ENCODE measurements at regions not wholly inside any gene's neighbourhood (a gene's known extent, or its start where the extent isn't known, plus 50 kb on each side); places are given as distances from the start of the nearest gene placed in this dataset.

GRCh38 chr9:31140316-31140715 is 1244.1 kb upstream of the ACO1 start:
- H3K27me3 ChIP-seq: no peaks in the 10 kb centered on the region
- H3K4me1 ChIP-seq: no peaks in the 10 kb centered on the region
- no peak overlapping the region for H3K27ac ChIP-seq
- H3K9me3 ChIP-seq: no peaks in the 10 kb centered on the region
- TF ChIP-seq, protein P1, sequence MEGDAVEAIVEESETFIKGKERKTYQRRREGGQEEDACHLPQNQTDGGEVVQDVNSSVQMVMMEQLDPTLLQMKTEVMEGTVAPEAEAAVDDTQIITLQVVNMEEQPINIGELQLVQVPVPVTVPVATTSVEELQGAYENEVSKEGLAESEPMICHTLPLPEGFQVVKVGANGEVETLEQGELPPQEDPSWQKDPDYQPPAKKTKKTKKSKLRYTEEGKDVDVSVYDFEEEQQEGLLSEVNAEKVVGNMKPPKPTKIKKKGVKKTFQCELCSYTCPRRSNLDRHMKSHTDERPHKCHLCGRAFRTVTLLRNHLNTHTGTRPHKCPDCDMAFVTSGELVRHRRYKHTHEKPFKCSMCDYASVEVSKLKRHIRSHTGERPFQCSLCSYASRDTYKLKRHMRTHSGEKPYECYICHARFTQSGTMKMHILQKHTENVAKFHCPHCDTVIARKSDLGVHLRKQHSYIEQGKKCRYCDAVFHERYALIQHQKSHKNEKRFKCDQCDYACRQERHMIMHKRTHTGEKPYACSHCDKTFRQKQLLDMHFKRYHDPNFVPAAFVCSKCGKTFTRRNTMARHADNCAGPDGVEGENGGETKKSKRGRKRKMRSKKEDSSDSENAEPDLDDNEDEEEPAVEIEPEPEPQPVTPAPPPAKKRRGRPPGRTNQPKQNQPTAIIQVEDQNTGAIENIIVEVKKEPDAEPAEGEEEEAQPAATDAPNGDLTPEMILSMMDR (IDR thresholded peaks at IDR 0.05): no peak
- TF ChIP-seq POLR2A (IDR thresholded peaks at IDR 0.05): no peak
- H3K4me3 ChIP-seq (replicated peaks in 1 of 3): no peak overlapping the region
- H3K36me3 ChIP-seq: no peaks in the 10 kb centered on the region
- DNase-seq: no peak
- 9 to 16% methylated on average over 1 of the region's 1 CpG for WGBS, 2 donors
- intact Hi-C loops (cut with DNase I): no loop called here

DNA sequence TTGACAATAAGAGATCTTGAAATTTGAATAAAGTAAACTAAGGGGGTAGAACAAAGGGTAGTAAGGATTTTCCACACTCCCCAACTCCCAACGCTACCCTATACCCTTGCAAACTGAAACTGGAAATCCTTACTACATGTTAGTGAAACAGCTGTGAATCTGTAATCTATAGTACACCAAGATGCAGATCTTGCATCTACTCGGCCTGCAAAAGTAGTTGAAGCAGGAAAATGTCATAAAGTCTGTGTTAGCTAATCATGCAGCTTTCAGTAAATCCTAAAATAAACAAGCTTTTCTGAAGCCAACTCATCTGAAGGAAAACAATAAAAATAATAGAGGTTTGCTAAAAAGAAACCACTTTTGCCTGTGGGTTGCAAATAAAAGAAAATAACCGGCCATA is 1242.0 kb upstream of the ACO1 start:
- 73 to 76% methylated on average over 3 of the region's 3 CpGs for WGBS, 2 donors
- no peak for DNase-seq
- H3K4me3 ChIP-seq (replicated peaks in 1 of 3): no peak overlapping the region
- TF ChIP-seq POLR2A (IDR thresholded peaks at IDR 0.05): no peak
- TF ChIP-seq, protein P1 (IDR thresholded peaks at IDR 0.05): no peak
- no peaks in the 10 kb centered on the region for H3K9me3 ChIP-seq
- no peaks in the 10 kb centered on the region for H3K36me3 ChIP-seq
- H3K27me3 ChIP-seq: no peaks in the 10 kb centered on the region
- intact Hi-C loops (cut with DNase I): no loop called here
- no peak overlapping the region for H3K27ac ChIP-seq
- H3K4me1 ChIP-seq: no peaks in the 10 kb centered on the region

GRCh38 chr9:31144614-31145013 is 1239.8 kb upstream of the ACO1 start:
- WGBS, 2 donors: 88 to 94% methylated on average over 3 of the region's 3 CpGs
- TF ChIP-seq, protein P1 (IDR thresholded peaks at IDR 0.05): no peak
- no peak for TF ChIP-seq POLR2A (IDR thresholded peaks at IDR 0.05)
- Histone ChIP-seq H3K36me3 (no peaks in the 10 kb centered on the region), H3K4me3 (replicated peaks in 1 of 3) (no peak overlapping the region), H3K9me3 (no peaks in the 10 kb centered on the region), H3K27me3 (no peaks in the 10 kb centered on the region), H3K4me1 (no peaks in the 10 kb centered on the region), H3K27ac (no peak overlapping the region)
- no peak for DNase-seq
- intact Hi-C loops (cut with DNase I): no loop called here

DNA sequence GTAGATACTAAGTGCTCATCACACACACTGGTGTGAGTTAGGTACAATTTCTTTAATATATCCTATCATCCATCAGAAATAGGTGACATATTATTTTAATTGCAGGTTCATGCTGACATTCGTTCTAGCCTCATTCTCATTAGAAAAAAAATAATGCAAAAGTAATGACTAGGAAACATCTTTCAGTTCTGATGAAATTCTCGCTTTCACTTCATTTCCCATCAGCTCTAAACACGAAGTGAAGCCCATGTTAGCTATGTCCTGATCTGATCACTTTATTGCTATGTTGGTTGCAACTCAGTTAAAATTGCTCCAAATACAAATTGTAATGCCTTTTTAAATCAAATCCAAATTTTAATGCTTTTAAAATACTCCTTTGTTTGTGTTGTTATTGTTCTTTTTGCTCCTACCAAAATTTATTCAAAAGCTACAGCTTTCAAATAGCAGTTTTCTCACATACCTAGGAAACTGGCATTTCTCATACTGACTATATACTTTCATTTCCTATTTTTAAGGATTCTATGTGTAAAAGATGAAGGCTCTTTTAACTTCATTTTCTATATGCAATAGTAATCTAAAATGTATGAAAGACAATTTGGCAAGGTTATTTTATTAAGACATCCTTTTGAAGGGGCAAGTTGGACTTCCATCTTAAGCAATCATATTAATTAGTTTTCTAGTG is 1237.8 kb upstream of the ACO1 start:
- Histone ChIP-seq H3K4me3 (replicated peaks in 1 of 3) (no peak overlapping the region), H3K36me3 (no peaks in the 10 kb centered on the region), H3K27me3 (no peaks in the 10 kb centered on the region), H3K27ac (no peak overlapping the region), H3K9me3 (no peaks in the 10 kb centered on the region), H3K4me1 (no peaks in the 10 kb centered on the region)
- TF ChIP-seq, protein P1 (IDR thresholded peaks at IDR 0.05): no peak
- TF ChIP-seq POLR2A (IDR thresholded peaks at IDR 0.05): no peak
- WGBS, 2 donors: 85 to 90% methylated on average over 3 of the region's 3 CpGs
- DNase-seq: no peak
- intact Hi-C loops (cut with DNase I): no loop called here

DNA sequence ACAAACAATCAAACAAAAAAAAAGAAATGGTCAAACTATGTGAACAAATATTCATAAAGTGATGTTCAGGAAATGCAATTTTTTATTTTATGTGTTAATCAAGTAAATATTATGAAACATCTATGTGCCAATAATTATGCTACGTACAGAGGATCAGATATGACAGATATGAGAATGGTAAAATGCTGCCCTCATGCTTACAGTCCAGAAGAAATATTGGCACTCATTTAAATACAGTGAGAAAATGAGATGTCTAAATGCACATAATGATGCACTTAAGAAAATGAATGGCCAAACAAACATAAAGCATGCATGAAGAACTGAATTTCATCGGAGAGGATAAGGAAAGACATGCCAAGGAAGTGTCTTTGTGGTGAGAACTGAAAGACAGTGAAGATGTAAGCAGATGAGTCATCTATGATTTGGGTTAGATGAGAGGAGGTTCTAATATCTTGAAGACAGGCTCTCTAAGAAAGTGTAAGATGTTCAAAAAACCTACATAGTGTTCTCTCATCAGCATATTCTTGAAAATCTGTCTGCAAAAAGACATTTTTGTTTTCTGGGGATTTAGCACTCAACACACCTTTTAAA is 1231.1 kb upstream of the ACO1 start:
- TF ChIP-seq POLR2A (IDR thresholded peaks at IDR 0.05): no peak
- TF ChIP-seq, protein P1 (IDR thresholded peaks at IDR 0.05): no peak
- Histone ChIP-seq H3K27ac (no peak overlapping the region), H3K36me3 (no peaks in the 10 kb centered on the region), H3K4me1 (no peaks in the 10 kb centered on the region), H3K9me3 (no peaks in the 10 kb centered on the region), H3K27me3 (no peaks in the 10 kb centered on the region), H3K4me3 (replicated peaks in 1 of 3) (no peak overlapping the region)
- intact Hi-C loops (cut with DNase I): no loop called here
- 81 to 82% methylated on average over 2 of the region's 2 CpGs for WGBS, 2 donors
- no peak for DNase-seq

Measured in thyroid gland (tissue), 4 donors.